ENCODE measurements at regions not wholly inside any gene's neighbourhood (a gene's known extent, or its start where the extent isn't known, plus 50 kb on each side); places are given as distances from the start of the nearest gene placed in this dataset.
A peak's percentile ranks its signal among the peaks of the same experiment; 100 is the strongest.

- H3K4me3 ChIP-seq (ENCODE audit: low read depth, low read length) = no peak overlapping the region
- H3K36me3 ChIP-seq (ENCODE audit: control insufficient read depth in 2 of 2, insufficient read depth in 1 of 2, low read length in 2 of 2) = no peaks in the 10 kb centered on the region
- ChIA-PET CTCF (interaction anchor here (0.6 kb wide), 1 partner anchor 112 kb away, joined by 5 read pairs; no protein-coding TSS in a partner anchor), POLR2A (no interaction called here)
- TF ChIP-seq ZNF830 (tag by site-specific recombination; IDR thresholded peaks at IDR 0.05; ENCODE audit: low read depth) (no peak), ZNF133 (tag by site-specific recombination; IDR thresholded peaks at IDR 0.05) (no peak), GFI1B (tag by site-specific recombination; IDR thresholded peaks at IDR 0.05) (no peak), ZNF513 (tag by site-specific recombination; IDR thresholded peaks at IDR 0.05) (no peak), ZNF362 (tag by site-specific recombination; IDR thresholded peaks at IDR 0.05) (no peak), ZNF555 (tag by site-specific recombination; conservative IDR thresholded peaks at IDR 0.05) (no peak), ZSCAN23 (tag by site-specific recombination; IDR thresholded peaks at IDR 0.05) (no peak), RBAK (tag by site-specific recombination; IDR thresholded peaks at IDR 0.05) (no peak), ZNF24 (tag by site-specific recombination; IDR thresholded peaks at IDR 0.05) (no peak)
- H3K9me3 ChIP-seq (ENCODE audit: control insufficient read depth, insufficient read depth, low read depth, low read length) = no peaks in the 10 kb centered on the region
- H3K27ac ChIP-seq (ENCODE audit: extremely low read depth, low read depth, low read length) = no peak overlapping the region
- H3K4me1 ChIP-seq (ENCODE audit: control insufficient read depth, insufficient read depth, low read length) = peaks cover 5% of the 10 kb centered on the region; the same call in 1 of the 2 replicates
Observed at GRCh38 chr1:199292896-199293295, 654.1 kb downstream of the PTPRC start.

- TF ChIP-seq ZBTB11 (tag by site-specific recombination; conservative IDR thresholded peaks at IDR 0.05; ENCODE audit: low read depth) (no peak), SCRT2 (tag by site-specific recombination; IDR thresholded peaks at IDR 0.05) (peak; percentile 21; the same call in 1 of the 2 replicates)
- no peak overlapping the region for H3K4me3 ChIP-seq (ENCODE audit: low read depth, low read length)
- no peaks in the 10 kb centered on the region for H3K36me3 ChIP-seq (ENCODE audit: control insufficient read depth in 2 of 2, insufficient read depth in 1 of 2, low read length in 2 of 2)
- ChIA-PET CTCF (interaction anchor here (0.6 kb wide), 1 partner anchor 503 kb away, joined by 3 read pairs; no protein-coding TSS in a partner anchor), POLR2A (no interaction called here)
- peaks cover 5% of the 10 kb centered on the region; the same call in 1 of the 2 replicates for H3K4me1 ChIP-seq (ENCODE audit: control insufficient read depth, insufficient read depth, low read length)
- H3K27ac ChIP-seq (ENCODE audit: extremely low read depth, low read depth, low read length) = no peak overlapping the region
- H3K9me3 ChIP-seq (ENCODE audit: control insufficient read depth, insufficient read depth, low read depth, low read length) = no peaks in the 10 kb centered on the region
Observed at GRCh38 chr1:199295107-199295506, 656.3 kb downstream of the PTPRC start.

GRCh38 chr1:199297174-199297573 is 658.3 kb downstream of the PTPRC start:
- ChIA-PET POLR2A (no interaction called here), CTCF (no interaction called here)
- H3K36me3 ChIP-seq (ENCODE audit: control insufficient read depth in 2 of 2, insufficient read depth in 1 of 2, low read length in 2 of 2) = no peaks in the 10 kb centered on the region
- no peak overlapping the region for H3K4me3 ChIP-seq (ENCODE audit: low read depth, low read length)
- TF ChIP-seq ZNF174 (tag by site-specific recombination; IDR thresholded peaks at IDR 0.05) = no peak
- no peak for TF ChIP-seq ZNF664 (tag by site-specific recombination; IDR thresholded peaks at IDR 0.05)
- H3K9me3 ChIP-seq (ENCODE audit: control insufficient read depth, insufficient read depth, low read depth, low read length) = no peaks in the 10 kb centered on the region
- peaks cover 5% of the 10 kb centered on the region; the same call in 1 of the 2 replicates for H3K4me1 ChIP-seq (ENCODE audit: control insufficient read depth, insufficient read depth, low read length)
- H3K27ac ChIP-seq (ENCODE audit: extremely low read depth, low read depth, low read length) = no peak overlapping the region

Data from HEK293 (cell line).